Liver (tissue), 8 donors: ENCODE measurements at regions not wholly inside any gene's neighbourhood (a gene's known extent, or its start where the extent isn't known, plus 50 kb on each side); places are given as distances from the start of the nearest gene placed in this dataset.

ENCODE experiments used
- DNase-seq: peaks from one replicate; pipeline ENCODE4 v3.0.0-alpha.2; 2017; ENCODE audit warnings: low spot score
- H3K27ac ChIP-seq, 2 donors: one replicate each; pipeline ENCODE4 v1.7.0; 2013; ENCODE audit warnings: inconsistent platforms in 2 of 2, low read length in 2 of 2, control low read depth in 1 of 2, low read depth in 1 of 2, mild to moderate bottlenecking in 1 of 2
- H3K27me3 ChIP-seq, 4 donors: one replicate each; pipeline versions ENCODE4 v1.6.1 to v1.7.0; 2013; ENCODE audit warnings: low read length in 3 of 4, inconsistent platforms in 1 of 4, mild to moderate bottlenecking in 1 of 4, moderate library complexity in 1 of 4; ENCODE audit not compliant: control insufficient read depth in 4 of 4, insufficient read depth in 4 of 4
- H3K36me3 ChIP-seq, 4 donors: one replicate each; pipeline versions ENCODE4 v1.6.1 to v1.7.0; 2013; ENCODE audit warnings: low read length in 3 of 4, mild to moderate bottlenecking in 3 of 4, low read depth in 1 of 4, moderate library complexity in 1 of 4; ENCODE audit not compliant: control insufficient read depth in 4 of 4, insufficient read depth in 3 of 4
- H3K4me1 ChIP-seq, 4 donors: one replicate each; pipeline versions ENCODE4 v1.6.1 to v1.7.0; 2013; ENCODE audit warnings: low read length in 3 of 4, mild to moderate bottlenecking in 3 of 4, moderate library complexity in 1 of 4; ENCODE audit not compliant: control insufficient read depth in 4 of 4, insufficient read depth in 4 of 4
- H3K4me3 ChIP-seq, 3 donors: one replicate each; pipeline versions ENCODE4 v1.6.1 to v1.7.0; 2013; ENCODE audit warnings: low read length in 3 of 3, control low read depth in 1 of 3, low read depth in 1 of 3, mild to moderate bottlenecking in 1 of 3
- H3K9ac ChIP-seq, 2 donors: one replicate each; pipeline ENCODE4 v1.7.0; 2013; ENCODE audit warnings: low read length in 2 of 2, mild to moderate bottlenecking in 2 of 2, moderate library complexity in 2 of 2, control low read depth in 1 of 2, low read depth in 1 of 2
- H3K9me3 ChIP-seq, 4 donors: one replicate each; pipeline versions ENCODE4 v1.6.1 to v1.7.0; 2013; ENCODE audit warnings: low read length in 3 of 4; ENCODE audit not compliant: control insufficient read depth in 4 of 4
- ATF3 ChIP-seq: IDR thresholded peaks from 2 replicates; pipeline ENCODE4 v1.6.1; 2016; ENCODE audit warnings: antibody characterized with exemption
- EGR1 ChIP-seq, 2 donors: IDR thresholded peaks; 2 replicates each; pipeline ENCODE4 v1.6.1; 2016 to 2018; ENCODE audit warnings: antibody characterized with exemption in 2 of 2, low read depth in 2 of 2
- FOXA1 ChIP-seq: IDR thresholded peaks from 2 replicates; pipeline ENCODE4 v1.6.1; 2016; ENCODE audit warnings: antibody characterized with exemption
- FOXA2 ChIP-seq: IDR thresholded peaks from 2 replicates; pipeline ENCODE4 v1.6.1; 2016; ENCODE audit warnings: antibody characterized with exemption
- GABPA ChIP-seq, 2 donors: IDR thresholded peaks in 1 of 2; conservative IDR thresholded peaks in 1 of 2; 2 replicates each; pipeline ENCODE4 v1.6.1; 2016; ENCODE audit warnings: antibody characterized with exemption in 2 of 2, mild to moderate bottlenecking in 1 of 2, moderate library complexity in 1 of 2
- HNF4A ChIP-seq, 2 donors: conservative IDR thresholded peaks; 2 replicates each; pipeline ENCODE4 v1.6.1; 2016; ENCODE audit warnings: antibody characterized with exemption in 2 of 2, mild to moderate bottlenecking in 2 of 2
- HNF4G ChIP-seq: IDR thresholded peaks from 2 replicates; pipeline ENCODE4 v1.6.1; 2016; ENCODE audit warnings: antibody characterized with exemption
- JUND ChIP-seq, 2 donors: IDR thresholded peaks; 2 replicates each; pipeline ENCODE4 v1.6.1; 2016; ENCODE audit warnings: antibody characterized with exemption in 2 of 2
- MAX ChIP-seq: IDR thresholded peaks from 2 replicates; pipeline ENCODE4 v1.6.1; 2016; ENCODE audit warnings: antibody characterized with exemption
- NR2F2 ChIP-seq: IDR thresholded peaks from 2 replicates; pipeline ENCODE4 v1.6.1; 2016; ENCODE audit warnings: antibody characterized with exemption
- RAD21 ChIP-seq, 2 donors: IDR thresholded peaks; 2 replicates each; pipeline ENCODE4 v1.6.1; 2016; ENCODE audit warnings: antibody characterized with exemption in 2 of 2, mild to moderate bottlenecking in 2 of 2
- REST ChIP-seq: IDR thresholded peaks from 2 replicates; pipeline ENCODE4 v1.6.1; 2016; ENCODE audit warnings: antibody characterized with exemption, mild to moderate bottlenecking
- RXRA ChIP-seq, 2 donors: IDR thresholded peaks; 2 replicates each; pipeline ENCODE4 v1.6.1; 2017 to 2018; ENCODE audit warnings: antibody characterized with exemption in 2 of 2, mild to moderate bottlenecking in 1 of 2
- SP1 ChIP-seq: IDR thresholded peaks from 2 replicates; pipeline ENCODE4 v1.6.1; 2018; ENCODE audit warnings: antibody characterized with exemption, mild to moderate bottlenecking
- TAF1 ChIP-seq: conservative IDR thresholded peaks from 2 replicates; pipeline ENCODE4 v1.6.1; 2016; ENCODE audit warnings: antibody characterized with exemption, mild to moderate bottlenecking
- YY1 ChIP-seq: IDR thresholded peaks from 2 replicates; pipeline ENCODE4 v1.6.1; 2016; ENCODE audit warnings: antibody characterized with exemption, mild to moderate bottlenecking
- WGBS: extraction: QIAGEN DNeasy Blood & Tissue Kit; methylation state at CpG from one replicate; pipeline ENCODE4 v1.1.7; 2013; 5-methylcytosine and 5-hydroxymethylcytosine counted together
- TF ChIP-seq, protein P1 (sequence below): IDR thresholded peaks from 2 replicates; pipeline ENCODE4 v1.6.1; 2016; ENCODE audit warnings: antibody characterized with exemption
- TF ChIP-seq, protein P2 (sequence below): fragments of 150-350 bp; IDR thresholded peaks from 2 replicates; pipeline ENCODE4 v1.5.1; 2017; ENCODE audit warnings: improper control_type of control experiment, low read depth, low read length; ENCODE audit not compliant: missing input control
- donor health status: healthy.
- donor health status: healthy.
- donor health status: healthy.
- donor health status: healthy.
- donor health status: healthy.

- no peak overlapping the region for H3K9ac ChIP-seq
- no peaks in the 10 kb centered on the region for H3K36me3 ChIP-seq
- 94% methylated on average over 1 of the region's 1 CpG for WGBS
- no peaks in the 10 kb centered on the region for H3K4me1 ChIP-seq
- no peak overlapping the region for H3K4me3 ChIP-seq
- no peak overlapping the region for H3K27ac ChIP-seq
- DNase-seq: no peak
- no peaks in the 10 kb centered on the region for H3K9me3 ChIP-seq
- no peaks in the 10 kb centered on the region for H3K27me3 ChIP-seq
- TF ChIP-seq FOXA2 (no peak), RAD21 (IDR thresholded peaks at IDR 0.05) (no peak), TAF1 (no peak), RXRA (IDR thresholded peaks at IDR 0.05) (no peak), GABPA (IDR thresholded peaks at IDR 0.05 in 1 of 2, conservative IDR thresholded peaks at IDR 0.05 in 1 of 2) (no peak), NR2F2 (no peak), FOXA1 (no peak), SP1 (no peak), YY1 (no peak)
- TF ChIP-seq, protein P1, sequence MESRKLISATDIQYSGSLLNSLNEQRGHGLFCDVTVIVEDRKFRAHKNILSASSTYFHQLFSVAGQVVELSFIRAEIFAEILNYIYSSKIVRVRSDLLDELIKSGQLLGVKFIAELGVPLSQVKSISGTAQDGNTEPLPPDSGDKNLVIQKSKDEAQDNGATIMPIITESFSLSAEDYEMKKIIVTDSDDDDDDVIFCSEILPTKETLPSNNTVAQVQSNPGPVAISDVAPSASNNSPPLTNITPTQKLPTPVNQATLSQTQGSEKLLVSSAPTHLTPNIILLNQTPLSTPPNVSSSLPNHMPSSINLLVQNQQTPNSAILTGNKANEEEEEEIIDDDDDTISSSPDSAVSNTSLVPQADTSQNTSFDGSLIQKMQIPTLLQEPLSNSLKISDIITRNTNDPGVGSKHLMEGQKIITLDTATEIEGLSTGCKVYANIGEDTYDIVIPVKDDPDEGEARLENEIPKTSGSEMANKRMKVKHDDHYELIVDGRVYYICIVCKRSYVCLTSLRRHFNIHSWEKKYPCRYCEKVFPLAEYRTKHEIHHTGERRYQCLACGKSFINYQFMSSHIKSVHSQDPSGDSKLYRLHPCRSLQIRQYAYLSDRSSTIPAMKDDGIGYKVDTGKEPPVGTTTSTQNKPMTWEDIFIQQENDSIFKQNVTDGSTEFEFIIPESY: no peak
These were observed 1040.7 kb upstream of the B3GALT2 start for GRCh38 chr1:194227161-194227560.

GRCh38 chr1:194225821-194226220 lies 1039.4 kb upstream of the B3GALT2 start:
- no peaks in the 10 kb centered on the region for H3K4me1 ChIP-seq
- H3K9me3 ChIP-seq: no peaks in the 10 kb centered on the region
- H3K27me3 ChIP-seq: no peaks in the 10 kb centered on the region
- no peak overlapping the region for H3K27ac ChIP-seq
- WGBS: 46% methylated on average over 2 of the region's 2 CpGs
- no peak for DNase-seq
- H3K4me3 ChIP-seq: no peak overlapping the region
- no peaks in the 10 kb centered on the region for H3K36me3 ChIP-seq
- TF ChIP-seq HNF4A (conservative IDR thresholded peaks at IDR 0.05) (no peak), MAX (no peak), SP1 (no peak), RAD21 (IDR thresholded peaks at IDR 0.05) (no peak), YY1 (no peak), REST (no peak), RXRA (IDR thresholded peaks at IDR 0.05) (no peak), FOXA2 (no peak), ATF3 (no peak), GABPA (IDR thresholded peaks at IDR 0.05 in 1 of 2, conservative IDR thresholded peaks at IDR 0.05 in 1 of 2) (no peak), TAF1 (no peak), HNF4G (no peak), JUND (IDR thresholded peaks at IDR 0.05) (no peak), EGR1 (IDR thresholded peaks at IDR 0.05; ENCODE audit: low read depth in 2 of 2) (no peak)
- TF ChIP-seq, protein P2, sequence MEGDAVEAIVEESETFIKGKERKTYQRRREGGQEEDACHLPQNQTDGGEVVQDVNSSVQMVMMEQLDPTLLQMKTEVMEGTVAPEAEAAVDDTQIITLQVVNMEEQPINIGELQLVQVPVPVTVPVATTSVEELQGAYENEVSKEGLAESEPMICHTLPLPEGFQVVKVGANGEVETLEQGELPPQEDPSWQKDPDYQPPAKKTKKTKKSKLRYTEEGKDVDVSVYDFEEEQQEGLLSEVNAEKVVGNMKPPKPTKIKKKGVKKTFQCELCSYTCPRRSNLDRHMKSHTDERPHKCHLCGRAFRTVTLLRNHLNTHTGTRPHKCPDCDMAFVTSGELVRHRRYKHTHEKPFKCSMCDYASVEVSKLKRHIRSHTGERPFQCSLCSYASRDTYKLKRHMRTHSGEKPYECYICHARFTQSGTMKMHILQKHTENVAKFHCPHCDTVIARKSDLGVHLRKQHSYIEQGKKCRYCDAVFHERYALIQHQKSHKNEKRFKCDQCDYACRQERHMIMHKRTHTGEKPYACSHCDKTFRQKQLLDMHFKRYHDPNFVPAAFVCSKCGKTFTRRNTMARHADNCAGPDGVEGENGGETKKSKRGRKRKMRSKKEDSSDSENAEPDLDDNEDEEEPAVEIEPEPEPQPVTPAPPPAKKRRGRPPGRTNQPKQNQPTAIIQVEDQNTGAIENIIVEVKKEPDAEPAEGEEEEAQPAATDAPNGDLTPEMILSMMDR: no peak
- H3K9ac ChIP-seq: no peak overlapping the region
